ENCODE measurements at regions not wholly inside any gene's neighbourhood (a gene's known extent, or its start where the extent isn't known, plus 50 kb on each side); places are given as distances from the start of the nearest gene placed in this dataset.

DNA sequence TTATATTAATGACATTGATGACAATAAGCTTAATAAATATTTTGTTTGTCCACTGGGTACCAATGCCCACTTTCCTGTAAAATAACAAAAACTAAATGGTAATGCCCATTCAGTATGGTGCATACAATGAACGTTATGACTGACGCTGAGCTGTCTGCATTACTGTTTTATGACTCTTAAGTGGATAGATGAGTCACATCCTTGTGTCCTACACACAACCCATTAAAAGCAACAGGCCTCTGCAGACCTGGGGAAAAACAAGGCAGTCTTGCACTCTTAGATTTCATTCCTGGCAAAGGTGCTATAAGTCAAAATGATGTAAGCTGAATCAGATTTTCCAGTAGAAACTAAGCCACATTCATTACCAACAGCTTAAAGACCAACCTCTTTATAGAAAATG is 176.3 kb upstream of the TMEM45B start:
- TF ChIP-seq CTCF (IDR thresholded peaks at IDR 0.05; ENCODE audit: insufficient read depth, low read length, poor library complexity, severe bottlenecking) (no peak), EZH2phosphoT487 (conservative IDR thresholded peaks at IDR 0.05; ENCODE audit: low read length) (no peak)

Measured in SU-DHL-6 (cell line).